GM23338 (cell line): ENCODE measurements at regions not wholly inside any gene's neighbourhood (a gene's known extent, or its start where the extent isn't known, plus 50 kb on each side); places are given as distances from the start of the nearest gene placed in this dataset.

Experiments
- TF ChIP-seq, protein P1 (sequence below), 2 experiments: fragments of 200-600 bp in 1 of 2; sonication (generic) in 1 of 2; conservative IDR thresholded peaks; 2 replicates each; pipeline versions ENCODE4 v1.5.1 to v1.6.1; 2016 to 2017; ENCODE audit warnings: antibody characterized with exemption in 2 of 2, low read depth in 2 of 2, mild to moderate bottlenecking in 2 of 2, moderate library complexity in 1 of 2
- TF ChIP-seq, protein P2 (sequence below): IDR thresholded peaks from one replicate; pipeline ENCODE4 v1.6.1; 2018; ENCODE audit warnings: antibody characterized with exemption; ENCODE audit not compliant: unreplicated experiment

DNA sequence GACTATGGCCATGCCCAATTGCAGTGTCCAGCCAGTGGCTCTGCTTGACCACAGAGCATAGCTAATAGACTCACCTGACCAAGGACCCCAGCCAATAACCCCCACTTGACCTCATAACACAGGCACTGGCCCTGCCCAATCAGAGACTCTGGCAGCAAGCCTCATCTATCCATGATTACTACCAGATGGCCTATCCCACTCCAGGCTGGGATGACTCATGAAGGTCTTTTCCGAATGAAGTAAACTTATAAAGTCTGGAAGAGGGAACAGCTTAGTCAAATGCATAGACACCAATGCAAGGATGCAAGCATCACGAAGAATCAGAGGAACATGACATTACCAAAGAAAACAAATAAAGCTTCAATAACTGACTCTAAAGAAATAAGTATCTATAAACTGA, 141.4 kb downstream of the TMEM168 start:
- TF ChIP-seq, protein P1, sequence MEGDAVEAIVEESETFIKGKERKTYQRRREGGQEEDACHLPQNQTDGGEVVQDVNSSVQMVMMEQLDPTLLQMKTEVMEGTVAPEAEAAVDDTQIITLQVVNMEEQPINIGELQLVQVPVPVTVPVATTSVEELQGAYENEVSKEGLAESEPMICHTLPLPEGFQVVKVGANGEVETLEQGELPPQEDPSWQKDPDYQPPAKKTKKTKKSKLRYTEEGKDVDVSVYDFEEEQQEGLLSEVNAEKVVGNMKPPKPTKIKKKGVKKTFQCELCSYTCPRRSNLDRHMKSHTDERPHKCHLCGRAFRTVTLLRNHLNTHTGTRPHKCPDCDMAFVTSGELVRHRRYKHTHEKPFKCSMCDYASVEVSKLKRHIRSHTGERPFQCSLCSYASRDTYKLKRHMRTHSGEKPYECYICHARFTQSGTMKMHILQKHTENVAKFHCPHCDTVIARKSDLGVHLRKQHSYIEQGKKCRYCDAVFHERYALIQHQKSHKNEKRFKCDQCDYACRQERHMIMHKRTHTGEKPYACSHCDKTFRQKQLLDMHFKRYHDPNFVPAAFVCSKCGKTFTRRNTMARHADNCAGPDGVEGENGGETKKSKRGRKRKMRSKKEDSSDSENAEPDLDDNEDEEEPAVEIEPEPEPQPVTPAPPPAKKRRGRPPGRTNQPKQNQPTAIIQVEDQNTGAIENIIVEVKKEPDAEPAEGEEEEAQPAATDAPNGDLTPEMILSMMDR (conservative IDR thresholded peaks at IDR 0.05; ENCODE audit: low read depth in 2 of 2), result no peak
- TF ChIP-seq, protein P2, sequence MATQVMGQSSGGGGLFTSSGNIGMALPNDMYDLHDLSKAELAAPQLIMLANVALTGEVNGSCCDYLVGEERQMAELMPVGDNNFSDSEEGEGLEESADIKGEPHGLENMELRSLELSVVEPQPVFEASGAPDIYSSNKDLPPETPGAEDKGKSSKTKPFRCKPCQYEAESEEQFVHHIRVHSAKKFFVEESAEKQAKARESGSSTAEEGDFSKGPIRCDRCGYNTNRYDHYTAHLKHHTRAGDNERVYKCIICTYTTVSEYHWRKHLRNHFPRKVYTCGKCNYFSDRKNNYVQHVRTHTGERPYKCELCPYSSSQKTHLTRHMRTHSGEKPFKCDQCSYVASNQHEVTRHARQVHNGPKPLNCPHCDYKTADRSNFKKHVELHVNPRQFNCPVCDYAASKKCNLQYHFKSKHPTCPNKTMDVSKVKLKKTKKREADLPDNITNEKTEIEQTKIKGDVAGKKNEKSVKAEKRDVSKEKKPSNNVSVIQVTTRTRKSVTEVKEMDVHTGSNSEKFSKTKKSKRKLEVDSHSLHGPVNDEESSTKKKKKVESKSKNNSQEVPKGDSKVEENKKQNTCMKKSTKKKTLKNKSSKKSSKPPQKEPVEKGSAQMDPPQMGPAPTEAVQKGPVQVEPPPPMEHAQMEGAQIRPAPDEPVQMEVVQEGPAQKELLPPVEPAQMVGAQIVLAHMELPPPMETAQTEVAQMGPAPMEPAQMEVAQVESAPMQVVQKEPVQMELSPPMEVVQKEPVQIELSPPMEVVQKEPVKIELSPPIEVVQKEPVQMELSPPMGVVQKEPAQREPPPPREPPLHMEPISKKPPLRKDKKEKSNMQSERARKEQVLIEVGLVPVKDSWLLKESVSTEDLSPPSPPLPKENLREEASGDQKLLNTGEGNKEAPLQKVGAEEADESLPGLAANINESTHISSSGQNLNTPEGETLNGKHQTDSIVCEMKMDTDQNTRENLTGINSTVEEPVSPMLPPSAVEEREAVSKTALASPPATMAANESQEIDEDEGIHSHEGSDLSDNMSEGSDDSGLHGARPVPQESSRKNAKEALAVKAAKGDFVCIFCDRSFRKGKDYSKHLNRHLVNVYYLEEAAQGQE, result no peak
